SK-N-SH (cell line): ENCODE measurements at regions not wholly inside any gene's neighbourhood (a gene's known extent, or its start where the extent isn't known, plus 50 kb on each side); places are given as distances from the start of the nearest gene placed in this dataset.

Experiments used
- CTCF ChIA-PET: fragments of 300-600, 350-600 bp; formaldehyde crosslinking; extraction: SDS; loops from one replicate; lab custom pipeline; 2021; lab: Yijun Ruan, JAX
- POLR2A ChIA-PET: fragments of 350-600 bp; sonication (Branson Sonifier 250); formaldehyde crosslinking; extraction: SDS; loops from one replicate; lab custom pipeline; 2020; ENCODE audit warnings: antibody characterized with exemption, inconsistent platforms; lab: Yijun Ruan, JAX
- DNase-seq: peaks from one replicate; pipeline ENCODE4 v3.0.0; 2012
- H2AFZ ChIP-seq: fragments of 200-600 bp; sonication (generic); 2 replicates; pipeline ENCODE4 v1.8.1; 2016; ENCODE audit warnings: antibody characterized with exemption, mild to moderate bottlenecking, low read depth
- H3F3A ChIP-seq: fragments of 200-600 bp; sonication (generic); replicated peaks from 2 replicates; pipeline ENCODE3; 2016; ENCODE audit warnings: antibody characterized with exemption, mild to moderate bottlenecking; ENCODE audit not compliant: insufficient read depth
- H3K27ac ChIP-seq, 2 experiments: fragments of 200-500 bp in 1 of 2; fragments of 200-600 bp in 1 of 2; sonication (Bioruptor generic) in 1 of 2; sonication (generic), shearing (Covaris generic) in 1 of 2; 2 replicates each; pipeline versions ENCODE4 v1.5.1 to v1.6.1; 2014 to 2016; ENCODE audit warnings: low read depth in 2 of 2, inconsistent platforms in 1 of 2, low read length in 1 of 2, mild to moderate bottlenecking in 1 of 2, mixed read lengths in 1 of 2
- H3K27me3 ChIP-seq: fragments of 200-600 bp; sonication (generic), shearing (Covaris generic); 2 replicates; pipeline ENCODE4 v1.6.1; 2016; ENCODE audit warnings: mixed run types; ENCODE audit not compliant: insufficient read depth
- H3K36me3 ChIP-seq, 2 experiments: fragments of 200-500 bp in 1 of 2; fragments of 200-600 bp in 1 of 2; sonication (Bioruptor generic) in 1 of 2; sonication (generic) in 1 of 2; replicated peaks in 1 of 2; 2 replicates each; pipeline versions ENCODE3 to v1.5.1; 2014 to 2016; ENCODE audit warnings: low read length in 1 of 2, mild to moderate bottlenecking in 1 of 2; ENCODE audit not compliant: insufficient read depth in 2 of 2, control insufficient read depth in 1 of 2
- H3K4me1 ChIP-seq, 2 experiments: fragments of 200-500 bp in 1 of 2; fragments of 200-600 bp in 1 of 2; sonication (Bioruptor generic) in 1 of 2; sonication (generic), shearing (Covaris generic) in 1 of 2; 2 replicates each; pipeline versions ENCODE4 v1.5.1 to v1.6.1; 2014 to 2016; ENCODE audit warnings: low read depth in 1 of 2, low read length in 1 of 2, mixed run types in 1 of 2; ENCODE audit not compliant: insufficient read depth in 2 of 2, control insufficient read depth in 1 of 2
- H3K4me2 ChIP-seq: fragments of 200-600 bp; sonication (generic), shearing (Covaris generic); 2 replicates; pipeline ENCODE4 v1.6.1; 2017; ENCODE audit warnings: mixed run types
- H3K4me3 ChIP-seq, 2 experiments: fragments of 200-500 bp in 1 of 2; fragments of 200-600 bp in 1 of 2; sonication (Bioruptor generic) in 1 of 2; sonication (generic), shearing (Covaris generic) in 1 of 2; 2 replicates each; pipeline versions ENCODE4 v1.5.1 to v1.8.1; 2014 to 2016; ENCODE audit warnings: low read depth in 2 of 2, inconsistent platforms in 1 of 2, low read length in 1 of 2, mild to moderate bottlenecking in 1 of 2, mixed read lengths in 1 of 2, moderate library complexity in 1 of 2
- H3K79me2 ChIP-seq: fragments of 200-600 bp; sonication (generic); 2 replicates; pipeline ENCODE4 v1.8.1; 2017; ENCODE audit warnings: mild to moderate bottlenecking; ENCODE audit not compliant: insufficient read depth
- H3K9ac ChIP-seq: fragments of 200-600 bp; sonication (generic); 2 replicates; pipeline ENCODE4 v1.6.1; 2017; ENCODE audit warnings: mixed run types
- H3K9me2 ChIP-seq: fragments of 200-600 bp; sonication (generic); 2 replicates; pipeline ENCODE4 v1.6.1; 2017; ENCODE audit warnings: mixed run types
- H3K9me3 ChIP-seq: fragments of 200-600 bp; sonication (generic); 2 replicates; pipeline ENCODE4 v1.6.1; 2017; ENCODE audit warnings: mixed run types, mild to moderate bottlenecking, moderate library complexity
- H4K20me1 ChIP-seq: fragments of 200-600 bp; sonication (generic); 2 replicates; pipeline ENCODE4 v1.6.1; 2017; ENCODE audit warnings: mild to moderate bottlenecking, mixed run types; ENCODE audit not compliant: insufficient read depth
- CHD2 ChIP-seq: fragments of 150-350 bp; IDR thresholded peaks from 2 replicates; pipeline ENCODE4 v1.6.1; 2018; ENCODE audit warnings: low read length; ENCODE audit not compliant: partially characterized antibody
- CTCF ChIP-seq: fragments of 200-600 bp; sonication (generic); IDR thresholded peaks from 2 replicates; pipeline ENCODE4 v1.6.1; 2017; ENCODE audit warnings: antibody characterized with exemption, mild to moderate bottlenecking, moderate library complexity
- EP300 ChIP-seq, 2 experiments: IDR thresholded peaks; 2 replicates each; pipeline versions ENCODE4 v1.4.0 to v1.6.1; 2012; ENCODE audit warnings: borderline replicate concordance in 1 of 2, low read depth in 1 of 2, low read length in 1 of 2
- FOSL2 ChIP-seq: IDR thresholded peaks from 2 replicates; pipeline ENCODE4 v1.4.0; 2012; ENCODE audit warnings: low read depth, mild to moderate bottlenecking, moderate library complexity, borderline replicate concordance
- FOXJ3 ChIP-seq: sonication (generic); formaldehyde crosslinking; IDR thresholded peaks from 2 replicates; pipeline ENCODE4 v1.5.1; 2020; ENCODE audit warnings: mild to moderate bottlenecking, missing genetic modification reagents
- FOXM1 ChIP-seq: IDR thresholded peaks from 2 replicates; pipeline ENCODE4 v1.4.0; 2012; ENCODE audit warnings: low read depth, mild to moderate bottlenecking
- GABPA ChIP-seq: IDR thresholded peaks from 2 replicates; pipeline ENCODE4 v1.4.0; 2012; ENCODE audit warnings: low read depth, mild to moderate bottlenecking
- GATA2 ChIP-seq: sonication (generic); formaldehyde crosslinking; IDR thresholded peaks from 2 replicates; pipeline ENCODE4 v1.5.0; 2020; ENCODE audit warnings: mild to moderate bottlenecking, missing genetic modification reagents
- MEF2A ChIP-seq: IDR thresholded peaks from 2 replicates; pipeline ENCODE4 v1.4.0; 2012; ENCODE audit warnings: low read depth, borderline replicate concordance
- MXI1 ChIP-seq: IDR thresholded peaks from 2 replicates; pipeline ENCODE4 v1.6.1; 2012; ENCODE audit warnings: mild to moderate bottlenecking, low read depth, low read length, improper control_type of control experiment
- NFIC ChIP-seq: IDR thresholded peaks from 2 replicates; pipeline ENCODE4 v1.4.0; 2012; ENCODE audit warnings: borderline replicate concordance
- RFX5 ChIP-seq: IDR thresholded peaks from 2 replicates; pipeline ENCODE4 v1.6.1; 2012; ENCODE audit warnings: mild to moderate bottlenecking, improper control_type of control experiment, low read length
- RXRA ChIP-seq: IDR thresholded peaks from 2 replicates; pipeline ENCODE4 v1.4.0; 2012; ENCODE audit warnings: low read depth, mild to moderate bottlenecking, borderline replicate concordance
- SMC3 ChIP-seq: IDR thresholded peaks from 2 replicates; pipeline ENCODE4 v1.6.1; 2012; ENCODE audit warnings: low read depth, low read length, improper control_type of control experiment
- TCF12 ChIP-seq: IDR thresholded peaks from 2 replicates; pipeline ENCODE4 v1.4.0; 2012
- USF1 ChIP-seq: IDR thresholded peaks from 2 replicates; pipeline ENCODE4 v1.4.0; 2012; ENCODE audit warnings: low read depth, borderline replicate concordance
- YY1 ChIP-seq: IDR thresholded peaks from 2 replicates; pipeline ENCODE4 v1.4.0; 2012; ENCODE audit warnings: low read depth, mild to moderate bottlenecking
- WGBS: methylation state at CpG from one replicate; pipeline ENCODE4 v1.1.6; 2017; ENCODE audit warnings: low lambda C conversion rate; 5-methylcytosine and 5-hydroxymethylcytosine counted together
- TF ChIP-seq, protein P1 (sequence below): fragments of 150-350 bp; IDR thresholded peaks from 2 replicates; pipeline ENCODE4 v1.6.1; 2017; ENCODE audit warnings: antibody characterized with exemption, low read length, low read depth, borderline replicate concordance
- TF ChIP-seq, protein P2 (sequence below): IDR thresholded peaks from 2 replicates; pipeline ENCODE4 v1.6.1; 2012; ENCODE audit warnings: mild to moderate bottlenecking, low read depth, low read length, moderate library complexity
- TF ChIP-seq, protein P3 (sequence below): IDR thresholded peaks from 2 replicates; pipeline ENCODE4 v1.4.0; 2012; ENCODE audit warnings: low read depth

DNA sequence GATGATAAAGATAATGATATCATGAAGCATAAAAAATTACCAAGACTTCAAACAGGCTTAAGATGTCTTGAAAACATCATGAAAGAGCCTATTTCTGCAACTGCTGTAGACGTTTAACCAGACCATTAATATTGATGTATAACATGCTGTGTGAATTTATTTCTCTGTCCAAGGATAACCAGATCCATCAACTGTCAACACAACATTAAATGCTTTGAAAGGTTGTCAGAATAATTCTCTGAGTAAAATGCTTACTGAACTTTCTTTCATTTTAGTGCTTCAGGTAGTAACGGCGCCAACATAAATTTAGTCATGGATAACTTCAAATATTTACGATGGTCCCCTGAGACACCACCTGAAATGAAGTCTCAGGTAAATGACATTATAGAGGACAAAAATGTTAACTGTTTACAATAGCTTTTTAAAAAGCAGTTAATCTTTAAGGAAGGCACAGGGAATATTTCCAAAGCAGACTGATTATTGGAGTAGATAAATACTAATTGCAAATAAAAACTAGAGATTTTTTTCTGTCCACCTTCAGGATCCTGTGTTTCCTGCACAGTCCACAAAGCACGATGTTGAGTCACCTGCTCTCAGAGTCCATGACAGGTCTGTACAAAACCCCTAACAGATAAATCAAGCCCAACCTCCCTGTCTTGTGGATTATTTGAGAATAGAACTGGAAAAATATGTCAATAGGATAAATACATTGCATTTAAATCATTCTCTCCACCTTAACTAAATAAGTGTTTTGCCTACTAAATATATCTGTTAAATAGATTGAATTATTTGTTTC lies 1213.2 kb downstream of the XPNPEP1 start:
- Histone ChIP-seq H2AFZ (no peak overlapping the region), H3K9me2 (no peaks in the 10 kb centered on the region), H4K20me1 (no peaks in the 10 kb centered on the region), H3K4me2 (no peak overlapping the region), H3K9me3 (no peaks in the 10 kb centered on the region), H3K9ac (no peak overlapping the region), H3K36me3 (no peaks in the 10 kb centered on the region), H3K4me3 (no peak overlapping the region), H3K4me1 (no peaks in the 10 kb centered on the region), H3K79me2 (no peaks in the 10 kb centered on the region), H3K27me3 (no peaks in the 10 kb centered on the region), H3K27ac (no peak overlapping the region), H3F3A (no peaks in the 10 kb centered on the region)
- WGBS: 59% methylated on average over 5 of the region's 5 CpGs
- DNase-seq: no peak
- POLR2A ChIA-PET: no interaction called here
- CTCF ChIA-PET: no interaction called here
- TF ChIP-seq, protein P1, sequence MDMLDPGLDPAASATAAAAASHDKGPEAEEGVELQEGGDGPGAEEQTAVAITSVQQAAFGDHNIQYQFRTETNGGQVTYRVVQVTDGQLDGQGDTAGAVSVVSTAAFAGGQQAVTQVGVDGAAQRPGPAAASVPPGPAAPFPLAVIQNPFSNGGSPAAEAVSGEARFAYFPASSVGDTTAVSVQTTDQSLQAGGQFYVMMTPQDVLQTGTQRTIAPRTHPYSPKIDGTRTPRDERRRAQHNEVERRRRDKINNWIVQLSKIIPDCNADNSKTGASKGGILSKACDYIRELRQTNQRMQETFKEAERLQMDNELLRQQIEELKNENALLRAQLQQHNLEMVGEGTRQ: no peak
- TF ChIP-seq FOXM1 (no peak), SMC3 (no peak), CHD2 (no peak), MXI1 (no peak)

GRCh38 chr10:108708363-108708762 lies 1214.9 kb downstream of the XPNPEP1 start:
- Histone ChIP-seq H3K27ac (no peak overlapping the region), H3K79me2 (no peaks in the 10 kb centered on the region), H3K9ac (no peak overlapping the region), H2AFZ (no peak overlapping the region), H3K4me2 (no peak overlapping the region), H3K9me2 (0 out of 2 replicates have a peak, but pooled peaks cover 3% of the 10 kb centered on the region), H3F3A (no peaks in the 10 kb centered on the region), H3K9me3 (no peaks in the 10 kb centered on the region), H3K36me3 (no peaks in the 10 kb centered on the region), H4K20me1 (no peaks in the 10 kb centered on the region), H3K4me1 (no peaks in the 10 kb centered on the region), H3K4me3 (no peak overlapping the region), H3K27me3 (no peaks in the 10 kb centered on the region)
- 49% methylated on average over 4 of the region's 4 CpGs for WGBS
- ChIA-PET POLR2A (no interaction called here), CTCF (interaction anchor here (2.5 kb wide), 1 partner anchor 10 kb away, joined by 8 read pairs; no protein-coding TSS in a partner anchor)
- TF ChIP-seq NFIC (no peak), FOXJ3 (CRISPR knock-in tag) (no peak), MXI1 (no peak), MEF2A (no peak), CTCF (no peak), TCF12 (no peak), YY1 (no peak), FOSL2 (no peak), RFX5 (no peak), RXRA (no peak), EP300 (IDR thresholded peaks at IDR 0.05; ENCODE audit: borderline replicate concordance in 1 of 2, low read depth in 1 of 2, low read length in 1 of 2) (no peak), GABPA (no peak), GATA2 (CRISPR knock-in tag) (no peak), USF1 (no peak)
- TF ChIP-seq, protein P2, sequence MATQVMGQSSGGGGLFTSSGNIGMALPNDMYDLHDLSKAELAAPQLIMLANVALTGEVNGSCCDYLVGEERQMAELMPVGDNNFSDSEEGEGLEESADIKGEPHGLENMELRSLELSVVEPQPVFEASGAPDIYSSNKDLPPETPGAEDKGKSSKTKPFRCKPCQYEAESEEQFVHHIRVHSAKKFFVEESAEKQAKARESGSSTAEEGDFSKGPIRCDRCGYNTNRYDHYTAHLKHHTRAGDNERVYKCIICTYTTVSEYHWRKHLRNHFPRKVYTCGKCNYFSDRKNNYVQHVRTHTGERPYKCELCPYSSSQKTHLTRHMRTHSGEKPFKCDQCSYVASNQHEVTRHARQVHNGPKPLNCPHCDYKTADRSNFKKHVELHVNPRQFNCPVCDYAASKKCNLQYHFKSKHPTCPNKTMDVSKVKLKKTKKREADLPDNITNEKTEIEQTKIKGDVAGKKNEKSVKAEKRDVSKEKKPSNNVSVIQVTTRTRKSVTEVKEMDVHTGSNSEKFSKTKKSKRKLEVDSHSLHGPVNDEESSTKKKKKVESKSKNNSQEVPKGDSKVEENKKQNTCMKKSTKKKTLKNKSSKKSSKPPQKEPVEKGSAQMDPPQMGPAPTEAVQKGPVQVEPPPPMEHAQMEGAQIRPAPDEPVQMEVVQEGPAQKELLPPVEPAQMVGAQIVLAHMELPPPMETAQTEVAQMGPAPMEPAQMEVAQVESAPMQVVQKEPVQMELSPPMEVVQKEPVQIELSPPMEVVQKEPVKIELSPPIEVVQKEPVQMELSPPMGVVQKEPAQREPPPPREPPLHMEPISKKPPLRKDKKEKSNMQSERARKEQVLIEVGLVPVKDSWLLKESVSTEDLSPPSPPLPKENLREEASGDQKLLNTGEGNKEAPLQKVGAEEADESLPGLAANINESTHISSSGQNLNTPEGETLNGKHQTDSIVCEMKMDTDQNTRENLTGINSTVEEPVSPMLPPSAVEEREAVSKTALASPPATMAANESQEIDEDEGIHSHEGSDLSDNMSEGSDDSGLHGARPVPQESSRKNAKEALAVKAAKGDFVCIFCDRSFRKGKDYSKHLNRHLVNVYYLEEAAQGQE: no peak
- TF ChIP-seq, protein P3, sequence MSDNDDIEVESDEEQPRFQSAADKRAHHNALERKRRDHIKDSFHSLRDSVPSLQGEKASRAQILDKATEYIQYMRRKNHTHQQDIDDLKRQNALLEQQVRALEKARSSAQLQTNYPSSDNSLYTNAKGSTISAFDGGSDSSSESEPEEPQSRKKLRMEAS: no peak
- DNase-seq: no peak
